ENCODE measurements at regions not wholly inside any gene's neighbourhood (a gene's known extent, or its start where the extent isn't known, plus 50 kb on each side); places are given as distances from the start of the nearest gene placed in this dataset.

- no peaks in the 10 kb centered on the region for H3K36me3 ChIP-seq
- WGBS, 5 donors = 69 to 91% (median 89%) methylated on average over 3 of the region's 3 CpGs
- peaks cover 0 to 9% (median 6%) of the 10 kb centered on the region in 4 donors for H3K9me3 ChIP-seq
- TF ChIP-seq POLR2A (IDR thresholded peaks at IDR 0.05) (no peak), POLR2AphosphoS5 (IDR thresholded peaks at IDR 0.05) (no peak), CTCF (IDR thresholded peaks at IDR 0.05) (no peak), EP300 (IDR thresholded peaks at IDR 0.05) (no peak)
- H3K27me3 ChIP-seq = no peaks in the 10 kb centered on the region
- no peak overlapping the region for H3K4me3 ChIP-seq
- intact Hi-C loops (cut with DNase I; ENCODE audit: low total_unique reads) = no loop called here
- no peaks in the 10 kb centered on the region for H3K4me1 ChIP-seq
- no peak overlapping the region for H3K27ac ChIP-seq
- DNase-seq = no peak
These were observed 153.2 kb upstream of the GADL1 start for GRCh38 chr3:31047673-31048072.

GRCh38 chr3:31048143-31048542, 153.7 kb upstream of the GADL1 start:
- H3K4me1 ChIP-seq = no peaks in the 10 kb centered on the region
- intact Hi-C loops (cut with DNase I; ENCODE audit: low total_unique reads) = no loop called here
- TF ChIP-seq POLR2AphosphoS5 (IDR thresholded peaks at IDR 0.05) (no peak), CTCF (IDR thresholded peaks at IDR 0.05) (no peak), EP300 (IDR thresholded peaks at IDR 0.05) (no peak), POLR2A (IDR thresholded peaks at IDR 0.05) (no peak)
- H3K9me3 ChIP-seq = peaks cover 0 to 4% (median 2%) of the 10 kb centered on the region in 4 donors
- DNase-seq = no peak
- WGBS, 5 donors = 82 to 91% (median 88%) methylated on average over 2 of the region's 2 CpGs
- no peak overlapping the region for H3K4me3 ChIP-seq
- no peaks in the 10 kb centered on the region for H3K27me3 ChIP-seq
- H3K36me3 ChIP-seq = no peaks in the 10 kb centered on the region
- H3K27ac ChIP-seq = no peak overlapping the region

GRCh38 chr3:31050296-31050695, 155.8 kb upstream of the GADL1 start:
- TF ChIP-seq POLR2A (IDR thresholded peaks at IDR 0.05) = no peak
- TF ChIP-seq CTCF (IDR thresholded peaks at IDR 0.05) = no peak
- no peak for TF ChIP-seq EP300 (IDR thresholded peaks at IDR 0.05)
- TF ChIP-seq POLR2AphosphoS5 (IDR thresholded peaks at IDR 0.05) = no peak
- Histone ChIP-seq H3K4me1 (no peaks in the 10 kb centered on the region), H3K9me3 (no peaks in the 10 kb centered on the region), H3K36me3 (no peaks in the 10 kb centered on the region), H3K27ac (no peak overlapping the region), H3K27me3 (no peaks in the 10 kb centered on the region), H3K4me3 (no peak overlapping the region)
- intact Hi-C loops (cut with DNase I; ENCODE audit: low total_unique reads) = no loop called here
- DNase-seq = no peak

GRCh38 chr3:31051226-31051625, 156.8 kb upstream of the GADL1 start:
- no peak for DNase-seq
- H3K27me3 ChIP-seq = no peaks in the 10 kb centered on the region
- no peaks in the 10 kb centered on the region for H3K4me1 ChIP-seq
- no peak for TF ChIP-seq POLR2A (IDR thresholded peaks at IDR 0.05)
- no peak for TF ChIP-seq POLR2AphosphoS5 (IDR thresholded peaks at IDR 0.05)
- TF ChIP-seq CTCF (IDR thresholded peaks at IDR 0.05) = no peak
- TF ChIP-seq EP300 (IDR thresholded peaks at IDR 0.05) = no peak
- no peak overlapping the region for H3K4me3 ChIP-seq
- intact Hi-C loops (cut with DNase I; ENCODE audit: low total_unique reads) = no loop called here
- no peaks in the 10 kb centered on the region for H3K9me3 ChIP-seq
- no peak overlapping the region for H3K27ac ChIP-seq
- no peaks in the 10 kb centered on the region for H3K36me3 ChIP-seq
- WGBS, 5 donors = 59 to 95% (median 73%) methylated on average over 1 of the region's 1 CpG

Data from stomach (tissue), 8 donors.